GM23338 (cell line): ENCODE measurements at regions not wholly inside any gene's neighbourhood (a gene's known extent, or its start where the extent isn't known, plus 50 kb on each side); places are given as distances from the start of the nearest gene placed in this dataset.

ENCODE experiments used
- ATAC-seq: fragments of 200-7000 bp; cut with Tn5 transposase; 3 replicates; pipeline ENCODE4 v1.9.1; 2020
- DNase-seq: peaks from one replicate; pipeline ENCODE4 v3.0.0-alpha.2; 2015; ENCODE audit warnings: low spot score
- H2AFZ ChIP-seq: fragments of 200-600 bp; sonication (generic); 2 replicates; pipeline ENCODE4 v1.8.0; 2016; ENCODE audit warnings: antibody characterized with exemption, mild to moderate bottlenecking, moderate library complexity
- H3F3A ChIP-seq: fragments of 200-600 bp; sonication (generic); replicated peaks from 2 replicates; pipeline ENCODE4 v1.8.0; 2017; ENCODE audit warnings: antibody characterized with exemption, mixed run types, low read depth
- H3K27ac ChIP-seq: fragments of 200-600 bp; sonication (generic); 2 replicates; pipeline ENCODE4 v1.6.1; 2016; ENCODE audit warnings: low read depth
- H3K27me3 ChIP-seq: fragments of 200-600 bp; sonication (generic); 2 replicates; pipeline ENCODE4 v1.8.0; 2016; ENCODE audit warnings: mild to moderate bottlenecking, mixed run types, moderate library complexity; ENCODE audit not compliant: insufficient read depth
- H3K36me3 ChIP-seq: fragments of 200-600 bp; sonication (generic); 2 replicates; pipeline ENCODE4 v1.8.0; 2016; ENCODE audit warnings: mild to moderate bottlenecking; ENCODE audit not compliant: insufficient read depth
- H3K4me1 ChIP-seq: fragments of 200-600 bp; sonication (generic); 2 replicates; pipeline ENCODE4 v1.8.0; 2016; ENCODE audit warnings: mild to moderate bottlenecking, moderate library complexity; ENCODE audit not compliant: insufficient read depth
- H3K4me2 ChIP-seq: fragments of 200-600 bp; sonication (generic); 2 replicates; pipeline ENCODE4 v1.7.1; 2017; ENCODE audit warnings: mixed run types
- H3K4me3 ChIP-seq: fragments of 200-600 bp; sonication (generic); 2 replicates; pipeline ENCODE4 v1.6.1; 2016; ENCODE audit warnings: mixed run types
- H3K79me2 ChIP-seq: fragments of 200-600 bp; sonication (generic); replicated peaks from 2 replicates; pipeline ENCODE4 v1.8.0; 2017; ENCODE audit warnings: mild to moderate bottlenecking; ENCODE audit not compliant: insufficient read depth
- H3K9me2 ChIP-seq: fragments of 200-600 bp; sonication (generic); 2 replicates; pipeline ENCODE4 v1.8.0; 2017; ENCODE audit not compliant: insufficient read depth
- H4K20me1 ChIP-seq: fragments of 200-600 bp; sonication (generic); replicated peaks from 2 replicates; pipeline ENCODE4 v1.8.0; 2017; ENCODE audit warnings: mild to moderate bottlenecking; ENCODE audit not compliant: insufficient read depth
- H3K27ac Mint-ChIP-seq: 2 replicates; pipeline ENCODE4 v1.8.0; 2020; ENCODE audit warnings: inconsistent platforms, mild to moderate bottlenecking, moderate library complexity, mixed read lengths
- H3K27me3 Mint-ChIP-seq: 3 replicates; pipeline ENCODE4 v1.8.0; 2022; ENCODE audit warnings: low read depth, mild to moderate bottlenecking, moderate library complexity, mixed read lengths, inconsistent platforms; ENCODE audit not compliant: insufficient read depth, poor library complexity
- H3K36me3 Mint-ChIP-seq: 3 replicates; pipeline ENCODE4 v1.8.0; 2021; ENCODE audit warnings: low read depth, mild to moderate bottlenecking, inconsistent platforms, moderate library complexity, mixed read lengths
- H3K4me1 Mint-ChIP-seq: 3 replicates; pipeline ENCODE4 v1.8.0; 2020; ENCODE audit warnings: mild to moderate bottlenecking, inconsistent platforms, mixed read lengths
- H3K4me3 Mint-ChIP-seq: 3 replicates; pipeline ENCODE4 v1.8.0; 2021; ENCODE audit warnings: moderate library complexity, mild to moderate bottlenecking, inconsistent platforms, mixed read lengths
- H3K9me3 Mint-ChIP-seq: 3 replicates; pipeline ENCODE4 v1.8.0; 2020; ENCODE audit warnings: moderate library complexity, mild to moderate bottlenecking, inconsistent platforms, mixed read lengths
- CTCF ChIP-seq, 2 experiments: fragments of 200-600 bp in 1 of 2; sonication (generic) in 1 of 2; conservative IDR thresholded peaks; 2 replicates each; pipeline versions ENCODE4 v1.5.1 to v1.6.1; 2016 to 2017; ENCODE audit warnings: antibody characterized with exemption in 2 of 2, low read depth in 2 of 2, mild to moderate bottlenecking in 2 of 2, moderate library complexity in 1 of 2
- ETS1 ChIP-seq: IDR thresholded peaks from 2 replicates; pipeline ENCODE4 v1.6.1; 2016; ENCODE audit warnings: antibody characterized with exemption
- EZH2 ChIP-seq: fragments of 200-600 bp; sonication (generic); IDR thresholded peaks from one replicate; pipeline ENCODE4 v1.8.0; 2017; ENCODE audit warnings: antibody characterized with exemption, mild to moderate bottlenecking, low read depth; ENCODE audit not compliant: unreplicated experiment
- EZH2phosphoT487 ChIP-seq: fragments of 200-600 bp; sonication (generic); IDR thresholded peaks from one replicate; pipeline ENCODE4 v1.8.1; 2018; ENCODE audit warnings: antibody characterized with exemption; ENCODE audit not compliant: unreplicated experiment
- NANOG ChIP-seq: IDR thresholded peaks from 2 replicates; pipeline ENCODE4 v1.6.1; 2016; ENCODE audit warnings: antibody characterized with exemption, borderline replicate concordance
- POLR2AphosphoS5 ChIP-seq: IDR thresholded peaks from 2 replicates; pipeline ENCODE4 v1.6.1; 2016; ENCODE audit warnings: antibody characterized with exemption, low read depth
- REST ChIP-seq: IDR thresholded peaks from one replicate; pipeline ENCODE4 v1.6.1; 2018; ENCODE audit warnings: antibody characterized with exemption; ENCODE audit not compliant: unreplicated experiment
- STAT1 ChIP-seq: IDR thresholded peaks from one replicate; pipeline ENCODE4 v1.6.1; 2016; ENCODE audit warnings: antibody characterized with exemption; ENCODE audit not compliant: unreplicated experiment
- ZNF114 ChIP-seq: fragments of 250-450 bp; sonication (Bioruptor Pico); IDR thresholded peaks from 2 replicates; pipeline ENCODE4 v1.5.0; 2020; ENCODE audit warnings: mild to moderate bottlenecking, moderate library complexity
- ZNF331 ChIP-seq: fragments of 250-450 bp; sonication (Bioruptor Pico); IDR thresholded peaks from 2 replicates; pipeline ENCODE4 v1.5.0; 2020; ENCODE audit warnings: low read depth, mild to moderate bottlenecking, moderate library complexity
- ZNF462 ChIP-seq: fragments of 250-450 bp; sonication (Bioruptor Pico); IDR thresholded peaks from 2 replicates; pipeline ENCODE4 v1.5.0; 2020; ENCODE audit warnings: mild to moderate bottlenecking, moderate library complexity

GRCh38 chr4:147041376-147041775, 95.7 kb upstream of the TTC29 start:
- no peak for ATAC-seq
- no peaks in the 10 kb centered on the region for H4K20me1 ChIP-seq
- no peaks in the 10 kb centered on the region for H3K36me3 ChIP-seq
- H3K4me3 ChIP-seq: no peak overlapping the region
- peaks cover 2% of the 10 kb centered on the region for H3K27me3 Mint-ChIP-seq
- no peaks in the 10 kb centered on the region for H3K27me3 ChIP-seq
- no peaks in the 10 kb centered on the region for H3K9me3 Mint-ChIP-seq
- no peaks in the 10 kb centered on the region for H3F3A ChIP-seq
- no peak for DNase-seq
- H3K27ac ChIP-seq: no peak overlapping the region
- no peak overlapping the region for H3K4me2 ChIP-seq
- TF ChIP-seq EZH2phosphoT487: no peak
- no peak for TF ChIP-seq ZNF114 (CRISPR knock-in tag)
- TF ChIP-seq REST: no peak
- no peak for TF ChIP-seq CTCF (conservative IDR thresholded peaks at IDR 0.05; ENCODE audit: low read depth in 2 of 2)
- no peak for TF ChIP-seq NANOG
- no peak for TF ChIP-seq STAT1
- no peak for TF ChIP-seq POLR2AphosphoS5
- TF ChIP-seq ETS1: no peak
- H3K4me1 Mint-ChIP-seq: peaks cover 3% of the 10 kb centered on the region; the same call in 2 of the 3 replicates
- no peaks in the 10 kb centered on the region for H3K4me1 ChIP-seq
- no peaks in the 10 kb centered on the region for H3K9me2 ChIP-seq
- H3K36me3 Mint-ChIP-seq: no peaks in the 10 kb centered on the region
- H3K79me2 ChIP-seq: no peaks in the 10 kb centered on the region
- no peak overlapping the region for H2AFZ ChIP-seq
- H3K27ac Mint-ChIP-seq: no peak overlapping the region
- H3K4me3 Mint-ChIP-seq: no peak overlapping the region

GRCh38 chr4:147042046-147042445, 96.4 kb upstream of the TTC29 start:
- Histone ChIP-seq H3K27ac (no peak overlapping the region), H3F3A (no peaks in the 10 kb centered on the region), H3K4me2 (no peak overlapping the region), H3K79me2 (no peaks in the 10 kb centered on the region), H3K36me3 (no peaks in the 10 kb centered on the region), H3K4me1 (no peaks in the 10 kb centered on the region), H2AFZ (no peak overlapping the region), H3K27me3 (no peaks in the 10 kb centered on the region), H3K4me3 (no peak overlapping the region), H4K20me1 (no peaks in the 10 kb centered on the region), H3K9me2 (no peaks in the 10 kb centered on the region)
- DNase-seq: no peak
- Mint-ChIP-seq H3K4me1 (peaks cover 3% of the 10 kb centered on the region; the same call in 2 of the 3 replicates), H3K9me3 (no peaks in the 10 kb centered on the region), H3K4me3 (no peak overlapping the region), H3K27me3 (peaks cover 2% of the 10 kb centered on the region), H3K27ac (no peak overlapping the region), H3K36me3 (no peaks in the 10 kb centered on the region)
- no peak for ATAC-seq
- TF ChIP-seq ZNF331 (no peak), EZH2phosphoT487 (no peak), EZH2 (no peak), ZNF462 (CRISPR knock-in tag) (no peak)
